ENCODE measurements at regions not wholly inside any gene's neighbourhood (a gene's known extent, or its start where the extent isn't known, plus 50 kb on each side); places are given as distances from the start of the nearest gene placed in this dataset.

DNA sequence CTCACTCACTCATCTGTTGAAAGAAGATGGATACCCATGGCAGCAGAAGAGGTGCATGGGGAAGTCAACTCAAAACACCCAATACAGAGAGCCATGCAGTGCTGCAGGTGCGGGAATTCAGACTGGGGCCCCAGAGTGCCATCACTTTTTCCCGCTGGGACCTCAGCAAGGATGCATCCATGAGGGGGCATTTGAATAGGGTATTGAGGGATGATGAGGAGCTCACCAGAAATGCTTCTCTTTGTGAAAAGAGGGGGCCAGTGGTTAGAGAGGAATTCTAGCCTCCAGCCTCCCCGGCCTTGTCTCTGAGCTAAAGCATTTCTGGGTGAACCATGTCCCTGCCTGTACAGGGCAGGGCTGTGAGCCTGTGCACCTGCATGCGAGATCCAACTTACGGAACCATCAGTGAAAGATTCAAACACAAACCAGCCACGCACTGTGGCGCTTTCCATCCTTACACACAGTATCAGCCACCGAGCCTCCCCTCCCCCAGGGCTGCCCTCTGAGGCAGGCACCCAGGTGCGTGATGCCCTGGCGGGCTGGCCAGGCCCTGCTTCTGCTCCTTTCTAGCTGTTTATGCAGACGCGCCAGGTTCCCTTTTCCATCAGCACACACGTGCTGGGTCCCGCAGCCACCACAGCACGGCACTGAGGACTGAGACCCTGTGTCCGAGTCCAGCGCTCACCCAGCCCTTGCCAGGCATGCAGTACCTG lies 1177.2 kb downstream of the BRD1 start:
- TF ChIP-seq, protein P1, sequence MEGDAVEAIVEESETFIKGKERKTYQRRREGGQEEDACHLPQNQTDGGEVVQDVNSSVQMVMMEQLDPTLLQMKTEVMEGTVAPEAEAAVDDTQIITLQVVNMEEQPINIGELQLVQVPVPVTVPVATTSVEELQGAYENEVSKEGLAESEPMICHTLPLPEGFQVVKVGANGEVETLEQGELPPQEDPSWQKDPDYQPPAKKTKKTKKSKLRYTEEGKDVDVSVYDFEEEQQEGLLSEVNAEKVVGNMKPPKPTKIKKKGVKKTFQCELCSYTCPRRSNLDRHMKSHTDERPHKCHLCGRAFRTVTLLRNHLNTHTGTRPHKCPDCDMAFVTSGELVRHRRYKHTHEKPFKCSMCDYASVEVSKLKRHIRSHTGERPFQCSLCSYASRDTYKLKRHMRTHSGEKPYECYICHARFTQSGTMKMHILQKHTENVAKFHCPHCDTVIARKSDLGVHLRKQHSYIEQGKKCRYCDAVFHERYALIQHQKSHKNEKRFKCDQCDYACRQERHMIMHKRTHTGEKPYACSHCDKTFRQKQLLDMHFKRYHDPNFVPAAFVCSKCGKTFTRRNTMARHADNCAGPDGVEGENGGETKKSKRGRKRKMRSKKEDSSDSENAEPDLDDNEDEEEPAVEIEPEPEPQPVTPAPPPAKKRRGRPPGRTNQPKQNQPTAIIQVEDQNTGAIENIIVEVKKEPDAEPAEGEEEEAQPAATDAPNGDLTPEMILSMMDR (IDR thresholded peaks at IDR 0.05): no peak
- no peaks in the 10 kb centered on the region; the same call in none of the 2 replicates for H3K27me3 Mint-ChIP-seq (ENCODE audit: insufficient read depth)
- peaks cover 62% of the 10 kb centered on the region for H3K9me3 Mint-ChIP-seq
- no peak overlapping the region for H3K27ac Mint-ChIP-seq
- H3K36me3 Mint-ChIP-seq (ENCODE audit: low read depth): peaks cover 11% of the 10 kb centered on the region
- no peak for DNase-seq
- H3K4me3 Mint-ChIP-seq: no peak overlapping the region
- H3K4me1 Mint-ChIP-seq (ENCODE audit: low read depth): no peaks in the 10 kb centered on the region

DNA sequence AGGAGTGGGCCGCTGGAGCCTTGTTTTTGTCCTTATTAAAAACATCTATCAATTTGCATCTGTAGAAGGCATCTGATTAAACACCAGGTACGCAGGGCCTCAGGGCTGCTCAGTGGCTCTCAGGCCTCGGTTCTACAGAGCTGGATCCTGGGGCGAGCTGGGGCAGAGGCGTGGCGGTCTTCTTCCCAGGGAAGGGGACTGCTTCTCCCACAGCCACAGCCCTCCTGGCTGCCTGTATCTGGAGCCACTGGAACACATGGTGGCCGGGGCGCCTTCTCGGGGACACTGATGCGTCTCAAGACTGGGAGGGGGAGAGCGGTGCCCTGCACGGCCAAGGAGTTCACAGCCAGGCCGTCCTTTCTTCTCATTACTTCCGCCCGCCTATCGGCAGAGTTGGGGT lies 1178.2 kb downstream of the BRD1 start:
- H3K27me3 Mint-ChIP-seq (ENCODE audit: insufficient read depth): peaks cover under 1% of the 10 kb centered on the region
- no peak overlapping the region for H3K4me3 Mint-ChIP-seq
- TF ChIP-seq, protein P1 (IDR thresholded peaks at IDR 0.05): no peak
- no peak overlapping the region for H3K27ac Mint-ChIP-seq
- no peaks in the 10 kb centered on the region for H3K4me1 Mint-ChIP-seq (ENCODE audit: low read depth)
- DNase-seq: no peak
- peaks cover 61% of the 10 kb centered on the region for H3K9me3 Mint-ChIP-seq
- H3K36me3 Mint-ChIP-seq (ENCODE audit: low read depth): peaks cover 11% of the 10 kb centered on the region

DNA sequence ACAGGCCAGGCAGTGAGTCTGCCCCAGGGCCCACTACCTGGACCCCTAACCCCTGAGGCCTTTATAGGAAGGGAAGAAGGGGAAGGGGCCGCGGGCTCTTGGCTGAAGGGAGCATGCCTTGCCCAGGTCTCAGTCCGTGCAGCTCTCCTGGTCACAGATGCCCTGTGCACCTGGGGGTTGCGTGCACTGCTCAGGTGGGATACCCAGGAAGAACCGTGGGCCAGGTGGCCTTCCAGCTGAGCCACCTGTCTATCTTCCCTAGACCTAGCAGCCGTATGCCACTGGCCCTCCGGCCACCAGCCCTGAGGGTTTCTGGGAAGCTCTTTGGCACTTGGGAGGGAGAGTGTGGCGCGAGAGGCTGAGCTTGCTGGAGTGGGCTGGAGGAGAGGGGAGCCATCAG lies 1178.6 kb downstream of the BRD1 start:
- H3K27ac Mint-ChIP-seq: no peak overlapping the region
- peaks cover 62% of the 10 kb centered on the region for H3K9me3 Mint-ChIP-seq
- H3K4me1 Mint-ChIP-seq (ENCODE audit: low read depth): no peaks in the 10 kb centered on the region

GRCh38 chr22:48647606-48648515 lies 1179.8 kb downstream of the BRD1 start:
- no peaks in the 10 kb centered on the region for H3K4me1 Mint-ChIP-seq (ENCODE audit: low read depth)
- H3K27me3 Mint-ChIP-seq (ENCODE audit: insufficient read depth): peaks cover 3% of the 10 kb centered on the region
- H3K4me3 Mint-ChIP-seq: no peak overlapping the region
- TF ChIP-seq, protein P1 (IDR thresholded peaks at IDR 0.05): no peak
- no peak for DNase-seq
- H3K9me3 Mint-ChIP-seq: peaks cover 62% of the 10 kb centered on the region
- H3K27ac Mint-ChIP-seq: no peak overlapping the region
- peaks cover 11% of the 10 kb centered on the region for H3K36me3 Mint-ChIP-seq (ENCODE audit: low read depth)

More for the DNA sequence above, 1178.6 kb downstream of the BRD1 start:
- Mint-ChIP-seq H3K27me3 (ENCODE audit: insufficient read depth) (peaks cover 3% of the 10 kb centered on the region), H3K36me3 (ENCODE audit: low read depth) (peaks cover 11% of the 10 kb centered on the region), H3K4me3 (no peak overlapping the region)
- TF ChIP-seq, protein P1 (IDR thresholded peaks at IDR 0.05): no peak
- DNase-seq: no peak

DNA sequence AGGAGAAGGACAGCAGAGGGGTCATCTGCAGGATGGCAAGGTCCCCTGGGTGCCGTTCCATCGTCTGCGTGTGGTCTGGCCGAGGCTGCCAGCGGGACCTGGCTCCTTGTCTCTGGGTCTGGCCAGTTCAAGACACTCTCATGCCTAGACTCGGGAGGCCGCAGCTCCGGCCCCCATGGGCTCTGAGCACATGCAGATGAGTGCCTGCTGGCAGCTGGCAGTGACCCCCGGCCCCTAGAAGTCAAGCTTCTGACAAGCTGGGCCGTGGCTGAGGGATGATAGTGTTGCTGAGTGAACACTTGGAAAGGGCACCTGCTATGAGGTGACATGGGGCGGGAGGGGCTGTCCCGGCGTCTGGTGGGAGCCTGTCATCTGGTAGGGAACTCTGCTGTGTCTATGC lies 1180.6 kb downstream of the BRD1 start:
- Mint-ChIP-seq H3K27ac (no peak overlapping the region), H3K36me3 (ENCODE audit: low read depth) (peaks cover 15% of the 10 kb centered on the region), H3K4me3 (no peak overlapping the region), H3K27me3 (ENCODE audit: insufficient read depth) (peaks cover 3% of the 10 kb centered on the region), H3K9me3 (peaks cover 64% of the 10 kb centered on the region), H3K4me1 (ENCODE audit: low read depth) (no peaks in the 10 kb centered on the region)
- no peak for DNase-seq
- TF ChIP-seq, protein P1 (IDR thresholded peaks at IDR 0.05): no peak
